ACC112 (cell line): ENCODE measurements at regions not wholly inside any gene's neighbourhood (a gene's known extent, or its start where the extent isn't known, plus 50 kb on each side); places are given as distances from the start of the nearest gene placed in this dataset.

Source experiments
- H2AFZ ChIP-seq: fragments of 200-600 bp; sonication (generic); one replicate; pipeline ENCODE4 v1.6.0; 2017; ENCODE audit warnings: antibody characterized with exemption, low read length; ENCODE audit not compliant: unreplicated experiment
- H3K27ac ChIP-seq: fragments of 200-600 bp; sonication (generic); 2 replicates; pipeline ENCODE4 v1.5.1; 2014; ENCODE audit warnings: low read depth, mild to moderate bottlenecking, antibody characterized with exemption, low read length, moderate library complexity
- H3K27me3 ChIP-seq: fragments of 200-600 bp; sonication (generic); 2 replicates; pipeline ENCODE4 v1.6.1; 2014; ENCODE audit warnings: mild to moderate bottlenecking, antibody characterized with exemption, low read length, moderate library complexity, mixed read lengths; ENCODE audit not compliant: insufficient read depth
- H3K36me3 ChIP-seq: fragments of 200-600 bp; sonication (generic); 2 replicates; pipeline ENCODE4 v1.6.1; 2016; ENCODE audit warnings: mild to moderate bottlenecking, antibody characterized with exemption, low read length, moderate library complexity, mixed read lengths; ENCODE audit not compliant: insufficient read depth
- H3K4me1 ChIP-seq: fragments of 200-600 bp; sonication (generic); one replicate; pipeline ENCODE4 v1.6.1; 2016; ENCODE audit warnings: low read length, mixed read lengths; ENCODE audit not compliant: insufficient read depth, unreplicated experiment, control insufficient read depth
- H3K4me3 ChIP-seq: fragments of 200-600 bp; sonication (generic); 2 replicates; pipeline ENCODE4 v1.5.1; 2014; ENCODE audit warnings: mild to moderate bottlenecking, low read depth, low read length
- H3K79me2 ChIP-seq: fragments of 200-600 bp; sonication (generic); one replicate; pipeline ENCODE4 v1.6.0; 2016; ENCODE audit warnings: low read length; ENCODE audit not compliant: control insufficient read depth, unreplicated experiment, insufficient read depth

DNA sequence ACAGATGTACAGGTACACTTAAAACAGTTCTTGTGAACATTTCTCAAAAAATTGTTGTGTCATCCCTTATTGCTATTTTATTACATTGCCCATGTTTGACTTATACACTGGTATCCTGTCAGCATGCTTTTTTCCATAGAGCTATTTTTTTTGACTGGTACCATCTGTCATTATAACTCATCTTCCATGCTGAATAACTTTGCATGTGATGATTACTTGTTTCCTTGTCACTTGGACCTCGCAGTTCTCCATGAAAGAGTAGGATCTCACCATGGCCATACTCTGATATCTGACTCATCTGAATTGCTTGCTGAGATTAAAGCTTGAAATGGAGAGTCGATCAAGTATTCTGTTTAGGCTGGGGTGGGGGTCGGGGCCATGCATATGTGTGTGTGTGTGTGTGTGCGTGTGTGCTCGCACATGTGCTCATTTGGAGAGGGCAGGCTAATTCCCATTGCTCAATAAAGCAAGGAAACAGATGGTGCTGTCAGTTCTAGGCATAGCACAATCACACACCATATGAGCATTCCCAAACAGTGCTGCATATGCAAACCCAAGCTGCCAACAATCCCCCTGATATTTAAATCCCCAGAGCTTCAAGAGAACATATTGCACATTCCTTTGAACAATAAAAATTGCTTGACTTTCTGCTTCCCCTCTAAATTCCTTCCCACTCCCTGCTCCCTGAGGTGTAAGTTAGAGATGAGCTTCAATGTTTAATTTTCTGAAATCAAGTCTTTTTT lies 62.9 kb downstream of the NHLRC3 start:
- no peaks in the 10 kb centered on the region for H3K36me3 ChIP-seq
- H3K4me3 ChIP-seq = no peak overlapping the region
- no peak overlapping the region for H2AFZ ChIP-seq
- no peak overlapping the region for H3K27ac ChIP-seq
- H3K79me2 ChIP-seq = no peaks in the 10 kb centered on the region
- H3K4me1 ChIP-seq = no peaks in the 10 kb centered on the region
- no peaks in the 10 kb centered on the region for H3K27me3 ChIP-seq

DNA sequence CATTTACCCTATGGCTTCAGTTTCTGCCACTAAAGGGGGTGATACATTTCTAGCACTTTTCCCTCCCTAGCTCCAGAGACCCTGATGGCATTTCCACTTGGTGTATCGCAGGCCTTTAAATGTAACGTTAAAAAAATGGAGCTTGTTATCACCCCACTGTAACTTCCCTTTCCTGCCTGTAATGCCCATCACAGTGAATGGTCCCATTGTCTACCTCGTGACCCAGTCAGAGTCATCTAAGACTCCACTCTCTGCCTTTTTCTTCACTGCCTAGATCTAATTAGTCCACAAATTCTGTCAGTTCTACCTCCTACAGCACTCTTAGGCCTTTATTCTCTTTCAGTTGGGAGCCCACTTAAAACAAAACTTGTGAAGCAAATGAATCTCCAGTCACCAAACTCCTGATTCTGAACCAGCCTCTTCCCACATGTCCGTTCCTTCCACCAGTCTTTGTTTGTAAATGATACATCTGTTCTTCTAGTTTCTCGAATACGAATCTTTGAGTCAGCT lies 64.8 kb downstream of the NHLRC3 start:
- Histone ChIP-seq H3K27me3 (peaks cover 15% of the 10 kb centered on the region), H3K4me1 (no peaks in the 10 kb centered on the region), H2AFZ (no peak overlapping the region), H3K27ac (no peak overlapping the region), H3K4me3 (no peak overlapping the region), H3K79me2 (no peaks in the 10 kb centered on the region), H3K36me3 (no peaks in the 10 kb centered on the region)

DNA sequence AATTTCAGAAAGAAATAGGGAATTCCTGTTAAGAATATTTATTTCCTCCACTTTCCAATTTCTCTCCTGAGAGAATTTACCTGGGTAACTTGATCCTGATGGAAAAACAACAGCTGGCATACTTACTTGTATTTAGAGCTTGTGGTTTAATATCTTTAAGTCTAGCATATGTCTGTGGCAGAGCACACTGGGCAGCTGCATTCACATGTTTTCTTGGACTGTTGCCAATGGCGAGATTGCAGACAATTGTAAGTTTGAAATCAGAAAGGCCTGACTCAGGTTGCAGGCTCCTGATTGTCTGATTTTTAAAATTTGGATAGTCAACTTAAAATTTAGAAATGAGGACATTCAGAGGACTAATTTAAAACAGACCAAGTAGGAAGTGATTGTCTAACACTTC lies 66.9 kb downstream of the NHLRC3 start:
- H2AFZ ChIP-seq = no peak overlapping the region
- H3K79me2 ChIP-seq = no peaks in the 10 kb centered on the region
- no peaks in the 10 kb centered on the region for H3K36me3 ChIP-seq
- no peak overlapping the region for H3K4me3 ChIP-seq
- no peaks in the 10 kb centered on the region for H3K4me1 ChIP-seq
- H3K27ac ChIP-seq = no peak overlapping the region
- H3K27me3 ChIP-seq = peaks cover 35% of the 10 kb centered on the region

DNA sequence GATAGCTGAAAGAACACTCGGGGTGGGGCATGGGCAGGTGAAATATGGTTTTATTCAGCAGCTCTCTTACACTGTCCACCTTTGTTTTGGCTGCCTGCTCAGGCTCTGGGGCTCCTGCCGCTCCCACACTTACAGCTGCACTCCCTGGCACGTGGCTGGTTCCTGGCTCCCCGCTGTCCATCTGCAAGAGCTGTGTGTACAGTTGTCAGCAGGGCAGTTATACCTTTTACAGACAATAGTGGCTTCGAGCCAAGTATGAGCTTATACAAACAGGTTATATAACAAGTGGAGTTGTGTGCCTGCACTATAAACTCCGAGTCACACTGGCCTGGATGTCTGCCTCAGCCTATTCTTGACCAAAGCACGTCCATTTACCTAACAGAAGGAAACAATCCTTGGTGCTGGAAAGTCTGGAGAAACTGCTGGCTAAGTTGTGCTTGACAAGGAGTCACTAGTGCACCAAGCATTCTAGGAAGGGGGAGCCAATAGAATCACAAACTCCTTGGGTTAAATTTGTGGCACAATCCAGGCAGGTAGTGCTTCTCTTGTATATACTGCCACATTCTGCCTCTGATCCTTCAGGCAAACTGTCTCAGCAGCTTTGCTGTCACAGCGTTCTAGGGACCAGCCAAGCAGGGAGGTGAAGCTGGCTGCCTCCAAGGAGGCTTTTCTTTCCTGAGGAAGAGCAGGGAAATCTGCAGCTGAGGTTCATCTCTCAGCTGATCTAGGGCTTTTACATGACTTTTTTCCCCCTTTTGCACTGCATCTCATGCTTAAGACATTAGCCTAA lies 68.2 kb downstream of the NHLRC3 start:
- H3K27ac ChIP-seq = no peak overlapping the region
- no peak overlapping the region for H3K4me3 ChIP-seq
- H3K27me3 ChIP-seq = peaks cover 47% of the 10 kb centered on the region

DNA sequence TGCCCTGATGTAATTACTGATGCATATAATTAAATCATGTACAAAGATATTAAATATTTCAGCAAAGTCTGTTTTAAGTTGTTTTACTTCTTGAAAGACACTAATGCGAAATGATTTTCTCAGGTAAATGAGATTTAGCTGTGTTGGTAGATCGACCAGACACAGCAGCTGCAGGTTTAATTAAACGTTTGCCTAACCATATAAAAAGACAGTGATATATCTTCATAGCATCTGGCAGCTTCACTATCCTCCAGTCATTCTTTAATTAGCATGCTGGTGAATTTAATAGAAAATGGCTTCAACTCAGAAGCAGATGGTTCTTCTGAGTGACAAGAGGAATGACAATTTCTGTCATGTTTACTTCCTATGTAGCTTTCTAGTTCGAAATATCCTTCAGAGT lies 69.3 kb downstream of the NHLRC3 start:
- Histone ChIP-seq H3K4me1 (no peaks in the 10 kb centered on the region), H2AFZ (no peak overlapping the region), H3K27me3 (peaks cover 58% of the 10 kb centered on the region), H3K79me2 (no peaks in the 10 kb centered on the region), H3K4me3 (no peak overlapping the region), H3K36me3 (no peaks in the 10 kb centered on the region), H3K27ac (no peak overlapping the region)

More for the DNA sequence above, 68.2 kb downstream of the NHLRC3 start:
- Histone ChIP-seq H2AFZ (no peak overlapping the region), H3K79me2 (no peaks in the 10 kb centered on the region), H3K4me1 (no peaks in the 10 kb centered on the region), H3K36me3 (no peaks in the 10 kb centered on the region)

DNA sequence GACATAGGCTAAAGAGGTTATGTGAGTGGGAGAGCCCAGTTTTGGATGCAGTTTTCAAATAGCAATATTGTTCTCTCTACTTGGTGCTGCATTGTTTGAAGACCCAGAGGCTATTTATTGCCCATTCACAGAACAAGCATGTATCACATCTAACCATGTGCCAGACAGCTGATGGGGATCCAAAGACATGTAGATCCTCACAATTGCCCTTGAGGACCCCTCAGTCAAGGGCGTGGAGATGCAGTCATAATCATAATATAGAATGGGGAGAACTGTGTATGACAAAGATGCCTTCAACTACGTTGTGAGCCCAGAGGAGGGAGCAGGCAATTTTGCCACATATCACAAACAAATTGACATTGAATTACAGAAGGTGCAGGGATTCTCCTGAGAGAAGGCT lies 70.5 kb downstream of the NHLRC3 start:
- Histone ChIP-seq H3K27me3 (peaks cover 65% of the 10 kb centered on the region), H3K4me3 (no peak overlapping the region), H2AFZ (no peak overlapping the region), H3K27ac (no peak overlapping the region), H3K36me3 (no peaks in the 10 kb centered on the region), H3K79me2 (no peaks in the 10 kb centered on the region), H3K4me1 (no peaks in the 10 kb centered on the region)

DNA sequence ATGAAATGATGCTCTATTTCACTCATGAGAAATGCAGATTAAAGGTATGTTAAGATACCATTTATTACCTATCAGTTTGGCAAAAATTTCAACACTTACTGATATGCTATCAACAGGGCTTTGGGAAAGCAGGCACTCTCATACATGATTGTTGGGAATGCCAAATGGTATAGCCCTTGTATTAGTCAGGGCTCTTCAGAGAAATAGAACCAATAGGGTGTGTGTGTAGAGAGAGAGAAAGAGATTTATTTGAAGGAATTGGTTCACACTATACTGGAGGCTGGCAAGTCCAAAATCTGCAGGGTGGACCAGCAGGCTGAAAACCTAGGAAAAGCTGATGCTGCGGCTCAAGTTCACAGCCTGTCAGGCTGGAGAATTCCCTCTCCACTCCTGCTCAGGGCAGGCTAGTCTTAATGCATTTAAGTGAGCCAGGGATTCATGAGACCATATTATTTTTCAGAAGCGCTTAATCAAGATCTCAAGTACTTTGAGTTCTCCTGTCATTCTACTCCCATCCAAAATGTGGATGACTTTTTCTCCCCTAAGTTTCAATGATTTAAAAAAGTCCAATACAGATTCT lies 72.4 kb downstream of the NHLRC3 start:
- no peak overlapping the region for H3K27ac ChIP-seq
- H3K36me3 ChIP-seq = no peaks in the 10 kb centered on the region
- no peaks in the 10 kb centered on the region for H3K4me1 ChIP-seq
- H2AFZ ChIP-seq = no peak overlapping the region
- H3K4me3 ChIP-seq = no peak overlapping the region
- H3K79me2 ChIP-seq = no peaks in the 10 kb centered on the region
- peaks cover 65% of the 10 kb centered on the region for H3K27me3 ChIP-seq

DNA sequence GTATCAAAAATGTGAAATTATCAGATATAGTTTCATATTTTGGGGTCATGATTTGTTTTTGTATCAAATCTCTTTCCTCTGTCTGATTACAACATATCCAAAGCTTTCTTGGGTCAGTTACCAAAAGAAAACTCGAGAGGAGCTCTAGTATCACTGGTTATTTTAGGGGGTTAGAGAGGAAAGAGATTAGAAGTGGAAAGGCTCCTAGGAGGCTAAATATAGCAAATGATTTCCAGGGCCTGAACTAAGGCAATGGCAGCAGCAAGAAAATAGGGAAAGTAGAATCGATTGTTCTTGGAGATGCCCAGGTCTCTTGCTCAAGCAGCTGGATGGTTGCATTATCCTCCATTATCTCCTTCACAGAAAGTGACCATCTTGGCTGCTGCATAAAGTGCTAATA lies 72.9 kb downstream of the NHLRC3 start:
- H3K4me1 ChIP-seq = no peaks in the 10 kb centered on the region
- no peak overlapping the region for H2AFZ ChIP-seq
- H3K4me3 ChIP-seq = no peak overlapping the region
- H3K27me3 ChIP-seq = peaks cover 65% of the 10 kb centered on the region
- H3K36me3 ChIP-seq = no peaks in the 10 kb centered on the region
- H3K27ac ChIP-seq = no peak overlapping the region
- H3K79me2 ChIP-seq = no peaks in the 10 kb centered on the region

DNA sequence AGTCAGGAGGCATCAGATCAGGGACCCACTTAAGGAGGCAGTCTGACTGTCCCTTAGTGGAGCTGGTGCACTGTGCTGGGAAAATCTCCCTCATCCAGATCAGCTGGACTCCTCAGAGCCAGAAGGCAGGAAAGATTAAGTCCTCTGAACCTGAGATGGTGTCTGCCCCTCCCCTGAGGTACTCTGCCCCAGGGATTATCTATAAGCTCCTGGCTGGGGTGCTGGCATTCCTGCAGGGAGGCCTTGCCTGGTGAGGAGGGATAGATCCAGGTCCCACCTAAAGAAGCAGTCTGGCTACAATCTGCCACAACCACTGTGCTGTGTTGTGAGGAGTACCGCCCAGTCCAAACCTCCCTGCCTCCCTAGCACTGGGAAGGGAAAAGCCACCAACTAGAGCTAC lies 81.2 kb downstream of the NHLRC3 start:
- no peak overlapping the region for H3K27ac ChIP-seq

DNA sequence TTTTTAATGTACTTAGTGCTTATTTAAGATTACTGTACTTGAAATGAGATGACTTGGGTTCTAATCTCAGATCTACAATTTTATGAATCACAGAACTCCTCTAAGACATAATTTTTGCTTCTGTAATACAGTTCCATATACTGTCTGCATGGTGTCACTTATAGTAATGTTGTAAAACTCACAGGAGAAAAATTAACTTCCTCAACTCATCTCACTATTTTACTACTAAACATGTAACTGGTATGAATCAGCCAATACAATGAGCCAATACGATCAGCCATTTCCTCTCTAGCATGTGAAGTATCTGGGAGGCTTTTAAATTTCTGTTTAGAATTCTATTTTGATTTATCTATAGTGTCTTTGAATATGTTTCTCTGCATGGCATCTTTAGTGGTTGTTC lies 85.3 kb downstream of the NHLRC3 start:
- Histone ChIP-seq H3K27me3 (peaks cover 59% of the 10 kb centered on the region), H3K79me2 (no peaks in the 10 kb centered on the region), H3K4me3 (no peak overlapping the region)

More for the DNA sequence above, 81.2 kb downstream of the NHLRC3 start:
- Histone ChIP-seq H3K4me1 (no peaks in the 10 kb centered on the region), H3K27me3 (peaks cover 28% of the 10 kb centered on the region), H3K4me3 (no peak overlapping the region), H2AFZ (no peak overlapping the region), H3K79me2 (no peaks in the 10 kb centered on the region), H3K36me3 (no peaks in the 10 kb centered on the region)

More for the DNA sequence above, 85.3 kb downstream of the NHLRC3 start:
- no peak overlapping the region for H3K27ac ChIP-seq
- no peaks in the 10 kb centered on the region for H3K4me1 ChIP-seq
- no peak overlapping the region for H2AFZ ChIP-seq
- H3K36me3 ChIP-seq = no peaks in the 10 kb centered on the region
